SU-DHL-6 (cell line): ENCODE measurements at regions not wholly inside any gene's neighbourhood (a gene's known extent, or its start where the extent isn't known, plus 50 kb on each side); places are given as distances from the start of the nearest gene placed in this dataset.

Experiments used
- H2AFZ ChIP-seq: fragments of 200-600 bp; sonication (generic); 2 replicates; pipeline ENCODE4 v1.6.1; 2014; ENCODE audit warnings: low read depth, mild to moderate bottlenecking, moderate library complexity, mixed read lengths, antibody characterized with exemption, low read length; ENCODE audit not compliant: severe bottlenecking
- H3F3A ChIP-seq: fragments of 200-600 bp; shearing (Covaris generic); 2 replicates; pipeline ENCODE4 v1.6.0; 2016; ENCODE audit warnings: antibody characterized with exemption, mild to moderate bottlenecking; ENCODE audit not compliant: insufficient read depth
- H3K27ac ChIP-seq: fragments of 200-600 bp; sonication (generic); 2 replicates; pipeline ENCODE4 v1.5.1; 2016; ENCODE audit warnings: low read depth, mild to moderate bottlenecking, low read length, moderate library complexity, mixed read lengths
- H3K27me3 ChIP-seq: fragments of 200-600 bp; sonication (generic), shearing (Covaris generic); 2 replicates; pipeline ENCODE4 v1.6.0; 2014; ENCODE audit warnings: mild to moderate bottlenecking, low read length
- H3K36me3 ChIP-seq: fragments of 200-600 bp; sonication (generic); 2 replicates; pipeline ENCODE4 v1.6.1; 2014; ENCODE audit warnings: mild to moderate bottlenecking, low read length, mixed read lengths
- H3K4me2 ChIP-seq: fragments of 300-600, 200-600 bp; shearing (Covaris generic), sonication (generic); 2 replicates; pipeline ENCODE4 v1.6.0; 2014; ENCODE audit warnings: low read length, low read depth, mild to moderate bottlenecking; ENCODE audit not compliant: poor library complexity, severe bottlenecking
- H3K4me3 ChIP-seq: fragments of 200-600 bp; sonication (generic); 2 replicates; pipeline ENCODE4 v1.5.1; 2014; ENCODE audit warnings: antibody characterized with exemption, low read length, mild to moderate bottlenecking, mixed read lengths; ENCODE audit not compliant: insufficient read depth, poor library complexity, severe bottlenecking
- H3K79me2 ChIP-seq: fragments of 200-600 bp; sonication (generic); 2 replicates; pipeline ENCODE4 v1.6.1; 2014; ENCODE audit warnings: mild to moderate bottlenecking, low read length, moderate library complexity; ENCODE audit not compliant: insufficient read depth
- H3K9ac ChIP-seq: fragments of 200-600 bp; sonication (generic); 2 replicates; pipeline ENCODE4 v1.7.0; 2014; ENCODE audit warnings: mild to moderate bottlenecking, low read length
- H3K9me2 ChIP-seq: fragments of 200-600 bp; sonication (generic); replicated peaks from 2 replicates; pipeline ENCODE4 v1.6.1; 2014; ENCODE audit warnings: low read length; ENCODE audit not compliant: insufficient read depth
- H3K9me3 ChIP-seq: fragments of 200-600 bp; sonication (generic); 2 replicates; pipeline ENCODE4 v1.6.1; 2014; ENCODE audit warnings: low read length, mixed read lengths; ENCODE audit not compliant: insufficient read depth
- H4K20me1 ChIP-seq: fragments of 200-600 bp; sonication (generic); 2 replicates; pipeline ENCODE4 v1.6.1; 2014; ENCODE audit warnings: low read depth, mild to moderate bottlenecking, antibody characterized with exemption, low read length, moderate library complexity, mixed read lengths
- CTCF ChIP-seq: fragments of 200-600 bp; sonication (generic); IDR thresholded peaks from one replicate; pipeline ENCODE4 v1.5.1; 2017; ENCODE audit warnings: antibody characterized with exemption, mild to moderate bottlenecking, low read length, moderate library complexity; ENCODE audit not compliant: insufficient read depth, poor library complexity, severe bottlenecking
- EZH2phosphoT487 ChIP-seq: fragments of 200-600 bp; sonication (generic), shearing (Covaris generic); conservative IDR thresholded peaks from 2 replicates; pipeline ENCODE4 v1.6.1; 2018; ENCODE audit warnings: mild to moderate bottlenecking, antibody characterized with exemption, low read length, moderate library complexity, mixed read lengths

GRCh38 chr2:215624423-215624829 is 188.6 kb upstream of the FN1 start:
- Histone ChIP-seq H3K27me3 (no peaks in the 10 kb centered on the region), H2AFZ (no peak overlapping the region), H3K4me2 (no peak overlapping the region), H3F3A (no peaks in the 10 kb centered on the region), H4K20me1 (no peaks in the 10 kb centered on the region), H3K79me2 (no peaks in the 10 kb centered on the region), H3K27ac (no peak overlapping the region), H3K9ac (no peak overlapping the region), H3K9me3 (no peaks in the 10 kb centered on the region), H3K4me3 (no peak overlapping the region), H3K9me2 (no peaks in the 10 kb centered on the region), H3K36me3 (no peaks in the 10 kb centered on the region)
- TF ChIP-seq CTCF, result no peak

GRCh38 chr2:215622837-215623236 is 187.0 kb upstream of the FN1 start:
- Histone ChIP-seq H3K36me3 (no peaks in the 10 kb centered on the region), H4K20me1 (no peaks in the 10 kb centered on the region), H3K9me3 (no peaks in the 10 kb centered on the region), H3K4me3 (no peak overlapping the region), H3K9ac (no peak overlapping the region), H3F3A (no peaks in the 10 kb centered on the region), H3K9me2 (no peaks in the 10 kb centered on the region), H2AFZ (no peak overlapping the region), H3K27ac (no peak overlapping the region), H3K27me3 (no peaks in the 10 kb centered on the region), H3K4me2 (no peak overlapping the region), H3K79me2 (no peaks in the 10 kb centered on the region)
- no peak for TF ChIP-seq EZH2phosphoT487
- TF ChIP-seq CTCF, result no peak

- H3K27ac ChIP-seq, result no peak overlapping the region
- no peaks in the 10 kb centered on the region for H3K79me2 ChIP-seq
- H3K9me2 ChIP-seq, result no peaks in the 10 kb centered on the region
- no peaks in the 10 kb centered on the region for H3F3A ChIP-seq
- no peak for TF ChIP-seq EZH2phosphoT487
- no peak for TF ChIP-seq CTCF
- no peaks in the 10 kb centered on the region for H3K36me3 ChIP-seq
- H3K27me3 ChIP-seq, result no peaks in the 10 kb centered on the region
- H3K4me2 ChIP-seq, result no peak overlapping the region
- H3K9ac ChIP-seq, result no peak overlapping the region
- H3K4me3 ChIP-seq, result no peak overlapping the region
- no peak overlapping the region for H2AFZ ChIP-seq
- no peaks in the 10 kb centered on the region for H4K20me1 ChIP-seq
- no peaks in the 10 kb centered on the region for H3K9me3 ChIP-seq
Measured at GRCh38 chr2:215621381-215621780, 185.5 kb upstream of the FN1 start.

GRCh38 chr2:215620528-215620927 is 184.7 kb upstream of the FN1 start:
- Histone ChIP-seq H4K20me1 (no peaks in the 10 kb centered on the region), H3K79me2 (no peaks in the 10 kb centered on the region), H3K4me3 (no peak overlapping the region), H3K9ac (no peak overlapping the region), H3K27me3 (no peaks in the 10 kb centered on the region), H3K27ac (no peak overlapping the region), H3K36me3 (no peaks in the 10 kb centered on the region), H2AFZ (no peak overlapping the region), H3K9me3 (no peaks in the 10 kb centered on the region), H3K4me2 (no peak overlapping the region), H3F3A (no peaks in the 10 kb centered on the region), H3K9me2 (no peaks in the 10 kb centered on the region)
- TF ChIP-seq CTCF (no peak), EZH2phosphoT487 (no peak)
